AG09309 (cell line): ENCODE measurements at regions not wholly inside any gene's neighbourhood (a gene's known extent, or its start where the extent isn't known, plus 50 kb on each side); places are given as distances from the start of the nearest gene placed in this dataset.

Experiments used
- DNase-seq: peaks from one replicate; pipeline ENCODE4 v3.0.0-alpha.2; 2010; ENCODE audit warnings: low read depth
- H3K4me3 ChIP-seq: 2 replicates; pipeline ENCODE4 v1.5.1; 2011; ENCODE audit warnings: mild to moderate bottlenecking, low read depth, low read length, moderate library complexity; ENCODE audit not compliant: control insufficient read depth
- TF ChIP-seq, protein P1 (sequence below): IDR thresholded peaks from 2 replicates; pipeline ENCODE4 v1.5.1; 2011; ENCODE audit warnings: mild to moderate bottlenecking, low read depth, low read length, inconsistent platforms; ENCODE audit not compliant: insufficient read depth, control insufficient read depth; ENCODE audit errors: missing control alignments

DNA sequence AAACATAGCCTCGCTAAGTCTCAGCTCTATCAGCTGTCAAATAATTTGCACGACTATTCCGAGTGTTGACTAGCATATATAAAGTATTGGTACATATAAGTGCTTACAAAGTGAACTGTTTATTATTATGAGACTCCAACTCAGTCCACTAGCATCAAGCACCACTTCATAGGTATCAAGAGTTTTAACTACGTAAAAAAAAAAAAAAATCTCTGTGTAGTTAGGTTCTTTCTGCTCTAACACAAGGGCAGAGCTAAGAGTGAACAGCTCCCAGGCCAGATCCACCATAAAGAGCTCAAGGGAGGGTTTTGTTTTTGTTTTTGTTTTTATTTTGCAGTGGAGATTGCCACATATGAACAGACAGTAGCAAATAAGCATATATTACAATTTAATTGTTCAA, 309.8 kb upstream of the SGK1 start:
- no peak overlapping the region for H3K4me3 ChIP-seq
- DNase-seq, result no peak
- TF ChIP-seq, protein P1, sequence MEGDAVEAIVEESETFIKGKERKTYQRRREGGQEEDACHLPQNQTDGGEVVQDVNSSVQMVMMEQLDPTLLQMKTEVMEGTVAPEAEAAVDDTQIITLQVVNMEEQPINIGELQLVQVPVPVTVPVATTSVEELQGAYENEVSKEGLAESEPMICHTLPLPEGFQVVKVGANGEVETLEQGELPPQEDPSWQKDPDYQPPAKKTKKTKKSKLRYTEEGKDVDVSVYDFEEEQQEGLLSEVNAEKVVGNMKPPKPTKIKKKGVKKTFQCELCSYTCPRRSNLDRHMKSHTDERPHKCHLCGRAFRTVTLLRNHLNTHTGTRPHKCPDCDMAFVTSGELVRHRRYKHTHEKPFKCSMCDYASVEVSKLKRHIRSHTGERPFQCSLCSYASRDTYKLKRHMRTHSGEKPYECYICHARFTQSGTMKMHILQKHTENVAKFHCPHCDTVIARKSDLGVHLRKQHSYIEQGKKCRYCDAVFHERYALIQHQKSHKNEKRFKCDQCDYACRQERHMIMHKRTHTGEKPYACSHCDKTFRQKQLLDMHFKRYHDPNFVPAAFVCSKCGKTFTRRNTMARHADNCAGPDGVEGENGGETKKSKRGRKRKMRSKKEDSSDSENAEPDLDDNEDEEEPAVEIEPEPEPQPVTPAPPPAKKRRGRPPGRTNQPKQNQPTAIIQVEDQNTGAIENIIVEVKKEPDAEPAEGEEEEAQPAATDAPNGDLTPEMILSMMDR, result no peak

DNA sequence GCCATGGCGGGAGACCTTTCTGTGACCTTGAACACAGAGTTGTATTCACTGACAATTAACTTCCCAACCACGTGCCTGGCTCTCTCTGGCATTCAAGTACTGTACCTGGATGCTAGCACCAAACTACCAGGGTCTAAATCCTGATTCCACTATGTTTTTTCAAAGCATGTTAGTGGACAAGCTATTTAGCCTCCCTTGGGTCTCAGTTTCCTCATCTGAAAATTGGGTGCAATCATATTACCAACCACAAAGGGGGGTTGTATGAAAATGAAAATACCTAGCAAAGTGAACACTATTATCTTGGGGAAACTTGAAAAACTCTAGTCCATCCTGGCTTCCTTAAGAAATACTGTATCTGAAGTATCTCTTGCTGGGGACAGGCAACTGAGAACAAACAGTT, 308.7 kb upstream of the SGK1 start:
- DNase-seq, result no peak
- H3K4me3 ChIP-seq, result no peak overlapping the region
- TF ChIP-seq, protein P1, result no peak

DNA sequence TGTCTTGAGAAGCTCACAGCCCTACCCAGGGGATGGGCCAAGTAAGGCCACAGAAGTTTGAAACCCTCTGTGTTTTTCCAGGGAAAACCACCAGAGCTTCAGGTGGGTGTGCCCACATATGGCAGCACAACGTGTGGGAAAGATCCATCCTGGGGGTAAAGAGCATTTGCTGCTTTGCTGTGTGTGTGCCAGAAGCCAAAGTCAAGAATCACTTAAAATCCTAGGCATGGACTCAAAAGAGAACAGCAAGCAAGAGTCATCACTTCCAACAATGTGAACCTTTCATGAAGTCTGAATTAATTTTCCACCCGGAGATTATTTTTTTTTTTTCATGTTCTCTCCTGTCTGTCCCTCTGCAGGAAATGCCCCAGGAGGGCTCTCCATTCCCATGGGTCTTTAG, 308.2 kb upstream of the SGK1 start:
- no peak overlapping the region for H3K4me3 ChIP-seq
- no peak for DNase-seq
- TF ChIP-seq, protein P1, result no peak

DNA sequence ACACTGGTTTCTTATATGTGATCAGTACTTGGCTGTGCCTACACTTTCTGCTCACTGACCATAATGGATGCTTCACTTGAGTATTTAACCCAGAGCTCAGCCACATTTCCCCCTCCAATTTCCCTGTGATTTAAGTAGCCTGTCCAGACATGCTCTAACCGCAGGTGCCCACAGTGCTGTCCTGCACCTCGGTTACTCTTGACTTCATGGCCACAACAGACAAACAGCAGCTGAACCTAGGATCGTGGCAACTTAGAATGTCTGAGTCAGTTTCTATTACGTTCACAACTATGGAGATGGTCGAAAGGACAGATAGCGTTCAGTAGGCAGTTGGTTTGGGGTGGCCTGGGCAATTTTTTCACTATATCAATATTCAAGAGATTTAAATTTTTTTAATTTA, 306.9 kb upstream of the SGK1 start:
- no peak overlapping the region for H3K4me3 ChIP-seq
- TF ChIP-seq, protein P1, result no peak

DNA sequence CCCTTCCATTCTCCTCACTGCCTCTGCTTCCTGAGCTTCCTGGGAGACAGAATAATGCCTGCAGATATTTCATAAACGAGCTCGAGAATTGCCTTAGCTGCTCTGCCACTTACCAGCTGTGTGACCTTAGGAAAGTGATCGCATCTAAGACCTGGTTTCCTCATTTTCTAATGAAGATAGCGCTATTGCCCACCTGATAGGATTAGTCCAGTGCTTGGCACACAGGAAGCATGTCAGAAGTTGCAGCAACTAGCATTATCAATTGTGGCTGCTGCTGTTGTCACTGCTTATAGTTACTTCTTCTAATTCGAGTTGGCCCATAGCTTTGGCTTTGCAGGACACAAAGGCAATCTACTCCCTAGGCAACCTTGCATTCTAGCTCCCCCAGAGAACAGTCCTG, 305.5 kb upstream of the SGK1 start:
- TF ChIP-seq, protein P1, result no peak
- H3K4me3 ChIP-seq, result no peak overlapping the region
- no peak for DNase-seq

More for the DNA sequence above, 306.9 kb upstream of the SGK1 start:
- no peak for DNase-seq

DNA sequence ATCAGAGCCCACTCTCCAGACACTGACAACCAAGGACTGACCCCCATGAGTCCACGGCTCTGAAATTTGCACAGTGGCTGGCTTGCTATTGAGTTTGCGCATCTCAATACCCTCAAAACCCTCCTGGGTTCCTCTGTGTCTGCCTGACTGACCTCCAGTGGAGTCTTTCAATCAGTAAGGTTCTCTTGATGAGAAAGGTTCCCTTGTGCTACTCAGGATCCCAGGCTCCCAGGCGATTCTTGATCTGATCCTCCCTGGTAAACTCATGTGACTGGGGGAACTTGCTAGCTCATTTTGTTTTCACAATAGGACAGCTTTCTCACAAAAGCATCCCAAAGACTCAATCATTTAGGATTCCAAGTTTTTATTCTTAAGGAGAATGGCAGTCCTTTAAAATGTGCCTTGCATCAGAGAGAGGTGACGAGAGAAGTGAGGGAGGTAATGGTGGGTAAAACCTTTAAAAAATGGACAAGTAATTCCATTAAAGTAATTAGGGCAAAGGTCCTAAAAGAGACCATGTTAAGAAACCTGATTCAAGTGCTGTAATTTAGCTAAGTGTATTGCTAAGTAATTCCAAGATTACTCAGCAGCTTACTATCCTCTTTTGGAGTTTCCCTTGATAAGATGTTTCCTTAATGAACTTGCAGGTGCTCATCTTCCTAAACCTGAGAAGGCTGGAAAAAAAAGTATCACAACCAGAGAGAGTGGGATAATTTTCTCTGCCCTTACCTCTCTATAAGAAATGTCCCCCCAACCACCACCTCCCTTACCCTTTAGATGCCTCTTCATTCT, 304.7 kb upstream of the SGK1 start:
- no peak overlapping the region for H3K4me3 ChIP-seq
- TF ChIP-seq, protein P1, result no peak
- no peak for DNase-seq
